Progenitor cell of endocrine pancreas (in vitro differentiated cells): ENCODE measurements at regions not wholly inside any gene's neighbourhood (a gene's known extent, or its start where the extent isn't known, plus 50 kb on each side); places are given as distances from the start of the nearest gene placed in this dataset.
"Not testable (repeated sequence)": the region's sequence is repeated elsewhere in the genome, so short reads cannot be mapped to it uniquely, and the experiment has no call there.

ENCODE experiments used
- DNase-seq: peaks from one replicate; pipeline ENCODE4 v3.0.0; 2021; ENCODE audit warnings: low spot score; ENCODE audit not compliant: unreplicated experiment
- H3K27ac Mint-ChIP-seq: 2 replicates; pipeline ENCODE4 v1.8.0; 2021; ENCODE audit warnings: mild to moderate bottlenecking, moderate library complexity, mixed read lengths
- H3K27me3 Mint-ChIP-seq: 2 replicates; pipeline ENCODE4 v1.8.0; 2021; ENCODE audit warnings: mixed read lengths
- H3K36me3 Mint-ChIP-seq: 2 replicates; pipeline ENCODE4 v1.8.0; 2022; ENCODE audit warnings: mixed read lengths; ENCODE audit not compliant: insufficient read depth
- H3K4me1 Mint-ChIP-seq: 2 replicates; pipeline ENCODE4 v1.8.0; 2021; ENCODE audit warnings: low read depth, mixed read lengths
- H3K4me3 Mint-ChIP-seq: 2 replicates; pipeline ENCODE4 v1.8.0; 2021; ENCODE audit warnings: low read depth, mild to moderate bottlenecking, moderate library complexity, mixed read lengths
- H3K9me3 Mint-ChIP-seq: 2 replicates; pipeline ENCODE4 v1.8.0; 2021; ENCODE audit warnings: low read depth, mixed read lengths
- TF ChIP-seq, protein P1 (sequence below): fragments of 200-600 bp; sonication (generic); IDR thresholded peaks from one replicate; pipeline ENCODE4 v1.5.0; 2021; ENCODE audit warnings: antibody characterized with exemption, mild to moderate bottlenecking; ENCODE audit not compliant: unreplicated experiment

DNA sequence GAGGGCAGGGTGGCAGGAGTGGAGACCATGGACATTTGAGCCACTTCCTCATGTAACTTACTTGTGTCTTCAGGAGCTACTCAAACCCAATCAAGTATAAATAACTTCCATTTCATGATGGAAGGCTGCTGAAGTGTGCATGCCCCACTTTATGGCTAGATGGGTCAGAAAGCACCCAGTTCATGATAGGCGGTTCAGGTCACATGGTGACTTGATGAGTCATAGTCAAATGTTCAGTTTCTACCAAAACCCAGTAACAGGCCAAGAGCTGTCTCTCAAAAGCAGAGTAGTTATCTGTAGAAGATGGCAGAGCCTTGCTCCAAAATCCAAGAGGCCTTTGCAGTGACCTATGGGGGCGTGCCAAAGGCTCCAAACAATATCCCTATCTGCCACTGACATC lies 133.7 kb upstream of the TENT5A start:
- no peak overlapping the region for H3K4me3 Mint-ChIP-seq
- no peak overlapping the region for H3K27ac Mint-ChIP-seq
- H3K27me3 Mint-ChIP-seq, result no peaks in the 10 kb centered on the region
- H3K4me1 Mint-ChIP-seq, result no peaks in the 10 kb centered on the region
- no peaks in the 10 kb centered on the region for H3K9me3 Mint-ChIP-seq
- DNase-seq, result no peak
- H3K36me3 Mint-ChIP-seq, result no peaks in the 10 kb centered on the region
- TF ChIP-seq, protein P1, sequence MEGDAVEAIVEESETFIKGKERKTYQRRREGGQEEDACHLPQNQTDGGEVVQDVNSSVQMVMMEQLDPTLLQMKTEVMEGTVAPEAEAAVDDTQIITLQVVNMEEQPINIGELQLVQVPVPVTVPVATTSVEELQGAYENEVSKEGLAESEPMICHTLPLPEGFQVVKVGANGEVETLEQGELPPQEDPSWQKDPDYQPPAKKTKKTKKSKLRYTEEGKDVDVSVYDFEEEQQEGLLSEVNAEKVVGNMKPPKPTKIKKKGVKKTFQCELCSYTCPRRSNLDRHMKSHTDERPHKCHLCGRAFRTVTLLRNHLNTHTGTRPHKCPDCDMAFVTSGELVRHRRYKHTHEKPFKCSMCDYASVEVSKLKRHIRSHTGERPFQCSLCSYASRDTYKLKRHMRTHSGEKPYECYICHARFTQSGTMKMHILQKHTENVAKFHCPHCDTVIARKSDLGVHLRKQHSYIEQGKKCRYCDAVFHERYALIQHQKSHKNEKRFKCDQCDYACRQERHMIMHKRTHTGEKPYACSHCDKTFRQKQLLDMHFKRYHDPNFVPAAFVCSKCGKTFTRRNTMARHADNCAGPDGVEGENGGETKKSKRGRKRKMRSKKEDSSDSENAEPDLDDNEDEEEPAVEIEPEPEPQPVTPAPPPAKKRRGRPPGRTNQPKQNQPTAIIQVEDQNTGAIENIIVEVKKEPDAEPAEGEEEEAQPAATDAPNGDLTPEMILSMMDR, result no peak

DNA sequence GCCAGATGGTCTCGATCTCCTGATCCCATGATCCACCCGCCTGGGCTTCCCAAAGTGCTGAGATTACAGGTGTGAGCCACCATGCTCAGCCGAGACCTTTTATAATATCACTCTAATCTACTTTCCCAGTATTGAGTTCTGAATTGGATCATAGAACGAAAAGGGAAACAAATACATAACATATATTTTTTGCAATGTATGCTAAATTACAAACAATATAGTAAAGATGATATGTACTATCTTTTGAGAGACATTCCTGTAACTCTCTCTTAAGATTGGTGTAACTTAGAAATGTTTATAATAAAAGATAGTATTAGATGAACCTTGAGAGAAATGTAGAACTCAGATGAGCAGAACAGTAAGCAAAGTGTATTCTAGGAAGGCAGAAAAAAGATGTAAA lies 129.2 kb upstream of the TENT5A start:
- DNase-seq, result no peak
- TF ChIP-seq, protein P1, result no peak
- no peaks in the 10 kb centered on the region for H3K9me3 Mint-ChIP-seq
- H3K4me3 Mint-ChIP-seq, result no peak overlapping the region
- H3K36me3 Mint-ChIP-seq, result no peaks in the 10 kb centered on the region
- no peak overlapping the region for H3K27ac Mint-ChIP-seq
- H3K4me1 Mint-ChIP-seq, result peaks cover 2% of the 10 kb centered on the region
- H3K27me3 Mint-ChIP-seq, result no peaks in the 10 kb centered on the region

DNA sequence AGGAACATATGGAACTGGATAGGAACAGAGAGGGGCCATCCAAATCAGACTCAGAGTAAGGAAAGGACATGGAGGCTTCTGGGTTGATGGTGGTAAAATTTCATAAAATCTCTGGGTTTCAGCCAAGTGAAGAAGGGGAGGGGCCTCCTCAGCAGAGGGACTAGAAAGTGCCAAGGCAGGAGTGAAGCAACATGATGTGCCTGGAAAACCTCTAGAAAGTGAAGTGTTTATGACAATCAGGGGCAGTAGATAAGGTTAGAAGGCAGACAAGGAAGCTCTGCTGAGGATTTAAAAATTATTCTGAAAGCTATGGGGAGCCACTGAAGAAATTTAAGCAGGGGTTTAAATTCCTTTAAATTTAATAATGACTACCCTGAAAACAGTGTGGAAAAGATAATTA lies 126.0 kb upstream of the TENT5A start:
- Mint-ChIP-seq H3K9me3 (peaks cover 11% of the 10 kb centered on the region), H3K4me3 (no peak overlapping the region), H3K27ac (no peak overlapping the region), H3K4me1 (peaks cover 5% of the 10 kb centered on the region), H3K36me3 (peaks cover 2% of the 10 kb centered on the region), H3K27me3 (no peaks in the 10 kb centered on the region)
- no peak for DNase-seq
- TF ChIP-seq, protein P1, result no peak

DNA sequence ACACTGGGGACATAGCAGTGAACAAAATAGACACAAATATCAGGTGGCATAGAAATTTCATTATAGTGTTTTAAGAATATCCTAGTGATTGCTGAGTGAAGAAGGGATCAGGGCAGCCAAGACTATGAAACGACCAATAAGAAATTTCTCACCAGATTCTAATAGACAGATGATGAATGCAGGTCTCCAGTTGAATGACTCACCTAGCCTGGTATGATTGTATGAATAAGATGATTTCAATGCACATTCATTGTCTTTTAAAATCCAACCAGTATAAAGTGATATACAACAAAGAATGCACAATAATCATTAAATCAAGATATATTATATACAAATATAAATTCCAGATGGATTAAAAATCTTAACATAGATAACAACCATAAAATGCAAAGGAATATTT lies 124.5 kb upstream of the TENT5A start:
- H3K36me3 Mint-ChIP-seq, result peaks cover 6% of the 10 kb centered on the region
- H3K9me3 Mint-ChIP-seq, result peaks cover 22% of the 10 kb centered on the region
- H3K27me3 Mint-ChIP-seq, result no peaks in the 10 kb centered on the region
- no peak overlapping the region for H3K27ac Mint-ChIP-seq
- TF ChIP-seq, protein P1, result no peak
- no peak for DNase-seq
- H3K4me3 Mint-ChIP-seq, result no peak overlapping the region
- peaks cover 5% of the 10 kb centered on the region for H3K4me1 Mint-ChIP-seq

- Mint-ChIP-seq H3K27me3 (no peaks in the 10 kb centered on the region), H3K4me3 (no peak overlapping the region), H3K4me1 (peaks cover 5% of the 10 kb centered on the region), H3K9me3 (peaks cover 27% of the 10 kb centered on the region), H3K27ac (no peak overlapping the region), H3K36me3 (peaks cover 8% of the 10 kb centered on the region)
- TF ChIP-seq, protein P1, result no peak
- DNase-seq, result no peak
These were observed 123.4 kb upstream of the TENT5A start for GRCh38 chr6:81875782-81876293.

DNA sequence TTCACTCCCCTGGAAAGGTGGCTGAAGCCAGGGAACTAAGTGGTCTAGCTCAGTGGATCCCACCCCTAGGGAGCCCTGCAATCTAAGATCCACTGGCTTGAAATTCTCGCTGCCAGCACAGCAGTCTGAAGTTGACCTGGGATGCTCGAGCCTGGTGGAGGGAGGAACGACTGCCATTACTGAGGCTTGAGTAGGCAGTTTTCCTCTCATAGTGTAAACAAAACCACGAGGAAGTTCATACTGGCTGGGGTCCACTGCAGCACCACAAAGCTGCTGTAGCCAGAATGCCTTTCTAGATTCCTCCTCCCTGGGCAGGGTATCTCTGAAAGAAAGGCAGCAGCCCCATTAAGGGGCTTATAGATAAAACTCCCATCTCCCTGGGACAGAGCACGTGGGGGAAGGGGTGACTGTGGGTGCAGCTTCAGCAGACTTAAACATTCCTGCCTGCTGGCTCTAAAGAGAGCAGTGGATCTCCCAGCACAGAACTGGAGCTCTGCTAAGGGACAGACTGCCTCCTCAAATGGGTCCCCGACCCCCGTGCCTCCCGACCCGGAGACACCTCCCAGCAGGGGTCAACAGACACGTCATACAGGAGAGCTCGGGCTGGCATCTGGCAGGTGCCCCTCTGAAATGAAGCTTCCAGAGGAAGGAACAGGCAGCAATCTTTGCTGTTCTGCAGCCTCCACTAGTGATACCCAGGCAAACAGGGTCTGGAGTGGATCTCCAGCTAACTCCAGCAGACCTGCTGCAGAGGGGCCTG lies 117.4 kb upstream of the TENT5A start:
- H3K4me3 Mint-ChIP-seq, H3K27ac Mint-ChIP-seq, H3K36me3 Mint-ChIP-seq, DNase-seq, H3K27me3 Mint-ChIP-seq, H3K4me1 Mint-ChIP-seq: not testable (repeated sequence)
- peaks cover 29% of the 10 kb centered on the region for H3K9me3 Mint-ChIP-seq
